ENCODE measurements at regions not wholly inside any gene's neighbourhood (a gene's known extent, or its start where the extent isn't known, plus 50 kb on each side); places are given as distances from the start of the nearest gene placed in this dataset.

DNA sequence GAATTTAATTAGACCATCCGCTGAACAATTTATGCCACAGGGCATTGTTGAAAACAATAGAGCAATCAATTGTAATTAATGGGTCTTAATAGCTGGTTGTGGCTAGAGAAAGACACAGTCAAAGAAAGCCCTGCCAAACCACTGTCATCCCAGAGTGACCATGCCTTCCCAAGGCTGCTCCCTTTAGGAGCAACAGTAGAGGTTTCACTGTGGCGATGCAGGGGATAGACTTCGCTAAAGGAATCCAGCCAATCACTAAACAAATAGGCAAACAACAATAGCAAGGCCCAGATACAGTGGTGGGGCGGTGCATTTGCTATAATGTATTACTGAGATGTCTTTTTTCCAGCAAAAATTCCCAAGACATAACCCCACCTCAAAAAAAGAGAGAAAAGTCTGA is 87.8 kb upstream of the SLC27A6 start:
- H3K36me3 ChIP-seq (ENCODE audit: control insufficient read depth, insufficient read depth, low read length): no peaks in the 10 kb centered on the region
- DNase-seq (ENCODE audit: low read depth, low spot score): no peak
- H3K27ac ChIP-seq (ENCODE audit: low read length): no peak overlapping the region
- no peaks in the 10 kb centered on the region for H3K4me1 ChIP-seq (ENCODE audit: control insufficient read depth, insufficient read depth, low read length)
- H3K27me3 ChIP-seq (ENCODE audit: control insufficient read depth, insufficient read depth, low read length): no peaks in the 10 kb centered on the region
- no peak for ATAC-seq
- TF ChIP-seq, protein P1, sequence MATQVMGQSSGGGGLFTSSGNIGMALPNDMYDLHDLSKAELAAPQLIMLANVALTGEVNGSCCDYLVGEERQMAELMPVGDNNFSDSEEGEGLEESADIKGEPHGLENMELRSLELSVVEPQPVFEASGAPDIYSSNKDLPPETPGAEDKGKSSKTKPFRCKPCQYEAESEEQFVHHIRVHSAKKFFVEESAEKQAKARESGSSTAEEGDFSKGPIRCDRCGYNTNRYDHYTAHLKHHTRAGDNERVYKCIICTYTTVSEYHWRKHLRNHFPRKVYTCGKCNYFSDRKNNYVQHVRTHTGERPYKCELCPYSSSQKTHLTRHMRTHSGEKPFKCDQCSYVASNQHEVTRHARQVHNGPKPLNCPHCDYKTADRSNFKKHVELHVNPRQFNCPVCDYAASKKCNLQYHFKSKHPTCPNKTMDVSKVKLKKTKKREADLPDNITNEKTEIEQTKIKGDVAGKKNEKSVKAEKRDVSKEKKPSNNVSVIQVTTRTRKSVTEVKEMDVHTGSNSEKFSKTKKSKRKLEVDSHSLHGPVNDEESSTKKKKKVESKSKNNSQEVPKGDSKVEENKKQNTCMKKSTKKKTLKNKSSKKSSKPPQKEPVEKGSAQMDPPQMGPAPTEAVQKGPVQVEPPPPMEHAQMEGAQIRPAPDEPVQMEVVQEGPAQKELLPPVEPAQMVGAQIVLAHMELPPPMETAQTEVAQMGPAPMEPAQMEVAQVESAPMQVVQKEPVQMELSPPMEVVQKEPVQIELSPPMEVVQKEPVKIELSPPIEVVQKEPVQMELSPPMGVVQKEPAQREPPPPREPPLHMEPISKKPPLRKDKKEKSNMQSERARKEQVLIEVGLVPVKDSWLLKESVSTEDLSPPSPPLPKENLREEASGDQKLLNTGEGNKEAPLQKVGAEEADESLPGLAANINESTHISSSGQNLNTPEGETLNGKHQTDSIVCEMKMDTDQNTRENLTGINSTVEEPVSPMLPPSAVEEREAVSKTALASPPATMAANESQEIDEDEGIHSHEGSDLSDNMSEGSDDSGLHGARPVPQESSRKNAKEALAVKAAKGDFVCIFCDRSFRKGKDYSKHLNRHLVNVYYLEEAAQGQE (IDR thresholded peaks at IDR 0.05; ENCODE audit: insufficient read depth in 1 of 2, low read depth in 2 of 2, low read length in 1 of 2): no peak
- TF ChIP-seq TCF7L2 (IDR thresholded peaks at IDR 0.05; ENCODE audit: low read depth, low read length) (no peak), SIN3A (IDR thresholded peaks at IDR 0.05; ENCODE audit: borderline replicate concordance, insufficient read depth, low read depth, low read length) (no peak), POLR2AphosphoS5 (IDR thresholded peaks at IDR 0.05; ENCODE audit: low read depth, low read length) (no peak)
- TF ChIP-seq, protein P2, sequence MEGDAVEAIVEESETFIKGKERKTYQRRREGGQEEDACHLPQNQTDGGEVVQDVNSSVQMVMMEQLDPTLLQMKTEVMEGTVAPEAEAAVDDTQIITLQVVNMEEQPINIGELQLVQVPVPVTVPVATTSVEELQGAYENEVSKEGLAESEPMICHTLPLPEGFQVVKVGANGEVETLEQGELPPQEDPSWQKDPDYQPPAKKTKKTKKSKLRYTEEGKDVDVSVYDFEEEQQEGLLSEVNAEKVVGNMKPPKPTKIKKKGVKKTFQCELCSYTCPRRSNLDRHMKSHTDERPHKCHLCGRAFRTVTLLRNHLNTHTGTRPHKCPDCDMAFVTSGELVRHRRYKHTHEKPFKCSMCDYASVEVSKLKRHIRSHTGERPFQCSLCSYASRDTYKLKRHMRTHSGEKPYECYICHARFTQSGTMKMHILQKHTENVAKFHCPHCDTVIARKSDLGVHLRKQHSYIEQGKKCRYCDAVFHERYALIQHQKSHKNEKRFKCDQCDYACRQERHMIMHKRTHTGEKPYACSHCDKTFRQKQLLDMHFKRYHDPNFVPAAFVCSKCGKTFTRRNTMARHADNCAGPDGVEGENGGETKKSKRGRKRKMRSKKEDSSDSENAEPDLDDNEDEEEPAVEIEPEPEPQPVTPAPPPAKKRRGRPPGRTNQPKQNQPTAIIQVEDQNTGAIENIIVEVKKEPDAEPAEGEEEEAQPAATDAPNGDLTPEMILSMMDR (IDR thresholded peaks at IDR 0.05): no peak
- no peak overlapping the region for H3K4me3 ChIP-seq (ENCODE audit: low read depth in 2 of 2, low read length in 2 of 2)
- CTCF ChIA-PET: no interaction called here
- in situ Hi-C loops (cut with HindIII; ENCODE audit: low pct_unique_long_range_greater_than_20kb, low sequenced_read_pairs): no loop called here
- H3K9me3 ChIP-seq (ENCODE audit: control insufficient read depth, insufficient read depth, low read depth, low read length): no peaks in the 10 kb centered on the region
- POLR2A ChIA-PET: no interaction called here
- intact Hi-C loops (cut with micrococcal nuclease; ENCODE audit: unreplicated experiment): no loop called here
- BruUV-seq (replicated peaks): no TSS peak

DNA sequence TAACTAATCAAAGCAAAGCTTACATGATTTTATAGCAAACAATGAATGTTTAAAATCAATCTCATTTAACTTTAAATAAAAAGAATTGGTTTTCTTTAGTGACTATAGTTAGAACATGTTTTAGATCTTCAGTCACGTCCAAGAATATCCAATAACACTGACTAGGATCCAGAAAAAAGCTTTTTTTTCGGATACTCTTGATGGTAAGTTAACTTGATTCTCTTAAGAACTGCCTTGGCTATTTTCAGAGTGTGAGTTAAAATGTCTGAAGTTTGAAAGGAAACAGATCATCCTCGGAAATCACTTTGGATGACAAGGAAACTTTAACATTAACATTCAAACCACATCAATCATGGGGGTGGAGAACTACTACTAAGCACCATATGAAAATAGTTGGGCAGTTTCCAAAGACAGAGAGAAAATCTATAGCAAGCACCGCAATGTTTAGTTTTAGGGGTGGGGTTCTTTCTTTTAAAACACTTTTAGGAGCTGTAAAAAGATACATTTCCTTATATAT is 83.7 kb upstream of the SLC27A6 start:
- Histone ChIP-seq H3K36me3 (ENCODE audit: control insufficient read depth, insufficient read depth, low read length) (no peaks in the 10 kb centered on the region), H3K9me3 (ENCODE audit: control insufficient read depth, insufficient read depth, low read depth, low read length) (no peaks in the 10 kb centered on the region), H3K27me3 (ENCODE audit: control insufficient read depth, insufficient read depth, low read length) (no peaks in the 10 kb centered on the region), H3K4me1 (ENCODE audit: control insufficient read depth, insufficient read depth, low read length) (no peaks in the 10 kb centered on the region), H3K27ac (ENCODE audit: low read length) (no peak overlapping the region), H3K4me3 (ENCODE audit: low read depth in 2 of 2, low read length in 2 of 2) (no peak overlapping the region)
- in situ Hi-C loops (cut with HindIII; ENCODE audit: low pct_unique_long_range_greater_than_20kb, low sequenced_read_pairs) (no loop called here), intact Hi-C loops (cut with micrococcal nuclease; ENCODE audit: unreplicated experiment) (no loop called here)
- DNase-seq (ENCODE audit: low read depth, low spot score) (no peak), ATAC-seq (no peak)
- no peak for TF ChIP-seq SIN3A (IDR thresholded peaks at IDR 0.05; ENCODE audit: borderline replicate concordance, insufficient read depth, low read depth, low read length)
- no peak for TF ChIP-seq POLR2AphosphoS5 (IDR thresholded peaks at IDR 0.05; ENCODE audit: low read depth, low read length)
- TF ChIP-seq, protein P1 (IDR thresholded peaks at IDR 0.05; ENCODE audit: insufficient read depth in 1 of 2, low read depth in 2 of 2, low read length in 1 of 2): no peak
- TF ChIP-seq, protein P2 (IDR thresholded peaks at IDR 0.05): no peak
- TF ChIP-seq TCF7L2 (IDR thresholded peaks at IDR 0.05; ENCODE audit: low read depth, low read length): no peak
- BruUV-seq (replicated peaks): no TSS peak
- CTCF ChIA-PET: no interaction called here
- POLR2A ChIA-PET: no interaction called here
